ELR (cell line): ENCODE measurements at regions not wholly inside any gene's neighbourhood (a gene's known extent, or its start where the extent isn't known, plus 50 kb on each side); places are given as distances from the start of the nearest gene placed in this dataset.

ENCODE experiments used
- DNase-seq: peaks from one replicate; pipeline ENCODE4 v3.0.0-alpha.2; 2015; ENCODE audit warnings: low read depth

DNA sequence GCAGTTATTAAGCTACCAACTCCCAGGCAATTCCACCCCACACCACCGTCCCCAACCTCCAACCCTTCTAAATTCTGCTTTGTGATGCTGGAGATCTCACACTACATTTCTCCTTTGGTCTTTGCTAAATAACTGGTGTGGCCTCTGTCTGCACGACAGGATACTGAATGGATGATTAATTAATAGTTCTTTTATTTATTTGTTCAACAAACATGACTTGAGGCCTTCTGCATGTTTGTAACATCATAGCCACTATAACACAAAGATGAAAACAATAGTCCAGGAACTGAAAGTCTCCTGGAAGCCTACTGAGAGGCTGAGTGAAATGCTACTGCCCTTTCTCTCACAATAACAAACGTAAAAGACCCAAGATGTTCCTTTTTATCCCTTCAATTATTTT lies 609.5 kb upstream of the UBE2E2 start:
- DNase-seq = no peak

DNA sequence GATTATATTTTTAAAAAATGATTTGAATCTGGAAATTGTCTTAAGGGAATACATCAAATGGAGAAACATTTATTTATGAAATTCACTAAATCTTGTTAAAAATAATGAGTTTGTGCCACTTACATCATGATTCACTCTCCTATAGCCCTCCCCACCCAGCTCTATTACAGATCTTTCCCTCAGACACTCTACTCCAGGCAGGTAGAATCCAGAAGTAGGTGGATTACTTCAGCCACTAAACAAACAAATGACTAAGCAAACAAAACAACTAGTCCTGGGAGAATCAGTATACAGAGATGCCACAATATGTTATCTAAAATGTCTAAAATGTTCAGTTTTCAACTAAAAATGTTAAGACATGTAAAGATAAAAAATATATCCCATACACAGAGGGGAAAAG lies 608.1 kb upstream of the UBE2E2 start:
- no peak for DNase-seq

DNA sequence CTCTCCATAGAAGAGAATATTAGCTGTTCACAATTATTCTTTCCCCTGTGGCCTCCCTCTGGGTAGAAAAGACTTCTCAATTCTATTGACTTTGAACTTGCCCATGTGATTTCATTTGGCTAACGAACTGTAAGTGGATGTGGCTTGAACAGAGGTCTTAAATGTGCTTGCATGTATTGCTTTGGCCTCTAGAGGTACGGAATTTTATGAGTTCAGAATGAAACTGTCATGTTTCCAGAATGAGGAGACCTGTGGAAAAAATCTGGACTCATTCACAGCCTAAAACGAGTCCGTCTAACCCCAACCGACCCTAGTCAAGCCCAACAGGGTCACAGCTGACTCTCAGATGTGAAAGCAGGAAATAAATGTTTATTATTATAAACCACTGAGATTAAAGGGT lies 596.7 kb upstream of the UBE2E2 start:
- DNase-seq = no peak

DNA sequence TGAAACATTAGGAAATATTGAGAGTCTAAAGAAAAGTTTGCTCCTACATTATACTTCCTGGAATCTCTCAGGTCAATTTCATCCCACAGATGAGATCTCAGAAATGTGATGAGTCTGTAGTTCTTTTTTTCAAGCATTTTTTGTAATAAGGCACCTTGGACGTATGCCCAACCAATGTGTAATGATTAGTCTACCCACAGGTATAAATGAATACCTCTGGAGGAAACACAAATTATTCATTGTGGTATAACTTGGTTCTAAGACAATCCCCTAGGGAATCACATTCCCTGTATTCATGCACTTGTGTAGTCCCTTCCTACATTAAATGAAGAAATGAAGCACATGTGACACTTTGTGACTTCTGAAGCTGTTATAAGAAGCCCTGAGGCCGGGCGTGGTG lies 596.2 kb upstream of the UBE2E2 start:
- no peak for DNase-seq

DNA sequence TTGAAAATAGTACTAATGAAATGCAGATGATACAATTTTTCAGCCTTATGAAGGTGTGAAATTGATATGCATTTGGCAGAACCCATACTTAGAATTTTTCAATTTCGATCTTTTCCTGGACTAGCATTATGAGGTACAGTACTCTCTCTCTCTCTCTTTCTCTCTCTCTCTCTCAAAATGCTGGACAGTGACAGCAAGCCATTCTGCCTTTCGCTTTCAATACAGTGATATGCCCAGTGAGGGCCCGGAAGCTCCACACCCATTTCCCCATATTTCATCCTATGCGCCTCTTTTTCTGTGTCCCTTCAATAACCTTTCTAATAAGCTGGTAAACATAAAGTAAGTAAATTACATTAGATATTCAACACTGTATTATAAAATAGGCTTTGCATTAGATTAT lies 595.0 kb upstream of the UBE2E2 start:
- no peak for DNase-seq

DNA sequence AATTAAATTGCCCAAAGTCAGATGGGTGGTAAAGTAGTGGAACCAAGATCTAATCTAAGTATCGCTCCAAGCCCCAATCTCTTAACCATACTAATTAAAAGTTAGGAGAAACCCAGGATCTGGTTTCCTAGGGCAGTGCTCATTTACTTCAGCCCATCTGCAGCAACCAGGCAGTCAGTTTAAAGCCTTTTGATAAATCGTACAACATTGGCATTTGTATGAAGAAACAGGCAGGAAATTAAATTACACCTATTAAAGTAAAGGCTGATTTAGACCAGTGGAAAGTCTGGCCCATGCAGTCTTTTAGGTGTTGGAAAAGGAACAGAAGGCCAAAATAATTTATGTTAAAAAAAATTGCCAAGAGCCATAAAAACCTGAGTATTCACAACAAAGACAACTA lies 594.4 kb upstream of the UBE2E2 start:
- DNase-seq = no peak

DNA sequence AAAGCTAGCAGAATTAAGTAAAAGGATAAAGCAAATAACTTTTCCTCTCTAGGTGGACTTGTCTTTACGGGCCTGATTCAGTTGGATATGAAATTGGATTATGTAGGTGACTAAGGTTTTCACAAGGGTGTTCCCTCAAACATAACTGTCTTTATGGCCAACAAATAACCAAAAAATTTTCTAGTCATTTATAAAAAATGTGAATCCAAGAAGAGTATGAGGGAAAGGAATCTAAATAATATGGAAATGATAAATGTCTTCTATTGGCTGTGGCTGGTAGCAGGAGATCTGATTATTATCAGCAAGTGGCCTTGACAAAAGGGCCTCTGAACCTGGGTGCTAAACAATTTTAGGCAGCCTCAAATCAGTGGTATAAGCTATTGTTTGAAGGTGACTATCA lies 594.0 kb upstream of the UBE2E2 start:
- DNase-seq = peak; percentile 13

DNA sequence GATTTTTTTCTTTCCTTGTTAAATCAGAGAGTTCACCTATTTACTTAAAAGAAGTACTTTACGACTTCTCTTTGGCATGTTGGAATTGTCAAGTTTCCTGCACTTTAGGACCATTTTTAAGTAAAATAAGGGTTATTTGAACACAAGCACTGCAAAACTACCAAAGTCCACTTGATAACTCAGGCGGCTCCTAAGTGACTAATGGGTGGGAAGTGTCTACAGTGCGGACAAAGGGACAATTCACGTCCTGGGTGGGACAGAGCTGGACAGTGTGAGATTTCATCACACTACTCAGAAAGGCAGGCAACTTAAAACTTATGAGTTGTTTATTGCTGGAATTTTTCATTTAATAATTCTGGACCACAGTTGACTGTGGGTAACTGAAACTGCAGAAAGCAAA lies 590.2 kb upstream of the UBE2E2 start:
- no peak for DNase-seq

DNA sequence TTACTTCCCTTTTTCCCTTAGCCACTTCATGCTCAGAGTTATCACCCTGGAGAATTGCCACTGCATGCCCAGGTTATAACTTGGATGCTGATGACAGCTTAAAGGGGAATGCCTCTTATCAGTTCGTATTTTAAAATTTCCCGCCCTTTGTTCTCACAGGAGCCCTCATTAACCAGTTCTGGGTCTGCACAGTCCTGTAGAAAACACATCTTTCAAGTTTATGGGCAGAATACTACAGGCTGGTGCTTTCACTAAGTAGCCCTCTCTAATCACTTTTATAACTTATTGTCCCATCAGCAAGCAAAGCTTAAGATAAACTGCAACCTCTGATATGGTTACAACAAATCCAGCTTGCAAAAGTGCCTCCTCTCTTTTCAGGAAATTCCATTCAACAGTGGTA lies 587.3 kb upstream of the UBE2E2 start:
- no peak for DNase-seq

DNA sequence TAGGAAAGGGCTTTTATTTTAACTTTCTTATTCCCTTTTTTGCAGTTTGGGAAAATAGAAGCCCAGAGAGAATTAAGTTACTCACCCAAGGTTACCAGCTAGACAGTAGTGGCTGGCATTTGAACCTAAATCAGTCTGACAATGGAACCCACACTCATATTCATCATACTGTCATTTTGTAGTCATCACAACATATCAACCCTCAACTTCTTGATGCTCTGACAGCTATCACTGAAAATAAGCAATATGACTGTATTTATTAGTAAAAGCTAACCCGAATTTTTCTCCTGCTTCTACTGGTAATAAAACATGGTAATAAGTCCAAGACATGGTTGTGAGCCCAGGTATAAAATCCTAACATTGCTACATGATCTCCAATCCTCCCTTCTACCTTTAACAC lies 585.8 kb upstream of the UBE2E2 start:
- DNase-seq = no peak

DNA sequence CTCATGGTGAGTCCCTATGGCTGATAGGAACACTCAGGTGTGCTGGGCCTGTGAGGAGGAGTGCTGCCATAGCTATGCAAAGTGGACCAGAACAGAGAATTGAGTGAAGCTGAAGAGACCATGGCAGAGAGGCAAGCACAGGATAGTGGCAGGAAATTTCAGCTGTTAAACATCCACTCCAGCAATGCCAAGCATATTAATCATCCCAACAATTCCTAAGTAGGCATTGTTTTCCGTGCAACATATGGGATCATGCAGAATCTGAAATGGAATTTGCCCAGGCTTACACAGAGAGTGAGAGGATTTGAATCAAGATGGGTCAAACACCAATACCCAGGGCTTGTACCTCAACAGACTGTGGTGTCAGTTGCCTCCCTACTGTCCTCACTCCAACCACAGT lies 582.6 kb upstream of the UBE2E2 start:
- no peak for DNase-seq

DNA sequence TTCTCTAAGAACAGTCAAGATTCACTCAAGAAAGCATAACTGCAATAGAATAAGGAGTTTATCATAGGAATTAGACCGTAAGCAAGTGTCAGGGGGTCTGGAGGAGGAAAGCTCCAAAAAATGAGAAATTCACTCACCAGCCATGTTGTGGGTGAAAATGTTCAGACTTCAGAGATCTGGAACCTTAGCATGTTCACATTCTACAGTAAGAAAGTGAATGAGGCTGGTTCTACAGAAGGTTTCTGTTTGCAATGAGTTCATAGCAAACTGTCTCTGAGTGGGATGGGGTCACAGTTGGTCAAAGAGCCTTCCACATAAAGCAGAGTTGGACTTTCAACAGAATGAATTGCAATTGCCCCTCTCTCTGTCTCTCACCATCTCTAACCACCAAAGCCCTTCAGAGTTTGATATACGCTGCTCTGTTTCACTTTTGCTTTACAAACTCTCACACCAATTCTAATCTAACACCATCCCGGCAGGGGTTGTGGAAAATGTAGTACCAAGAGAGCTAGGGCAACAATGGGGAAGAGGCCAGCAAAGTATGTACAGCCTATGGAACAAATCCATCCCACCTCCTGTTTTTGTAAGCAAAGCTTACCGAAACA lies 581.8 kb upstream of the UBE2E2 start:
- no peak for DNase-seq

DNA sequence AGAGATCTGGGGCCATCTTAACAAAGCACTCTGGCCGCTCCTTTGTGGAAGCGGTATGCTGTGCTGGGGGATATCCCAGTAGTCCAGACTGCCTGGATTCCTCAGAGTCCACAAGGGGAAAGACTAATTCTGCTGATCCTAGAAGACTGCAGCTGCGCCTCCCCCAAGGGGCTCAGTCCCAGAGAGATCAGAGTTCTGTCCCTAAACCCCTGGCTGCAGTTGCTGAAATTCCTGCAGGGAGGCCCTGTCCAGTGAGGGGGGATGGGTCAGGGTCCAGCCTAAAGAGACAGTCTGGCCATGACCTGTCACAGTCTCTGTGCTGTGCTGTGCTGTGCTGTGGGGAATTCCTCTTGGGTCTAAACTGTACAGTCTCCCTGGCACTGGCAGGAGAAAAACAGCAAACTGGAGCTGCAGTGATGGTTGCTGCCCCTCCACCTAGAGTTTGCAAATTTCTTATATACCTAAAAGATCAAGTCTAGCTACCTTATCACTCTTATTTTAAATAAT lies 575.1 kb upstream of the UBE2E2 start:
- DNase-seq = no peak

DNA sequence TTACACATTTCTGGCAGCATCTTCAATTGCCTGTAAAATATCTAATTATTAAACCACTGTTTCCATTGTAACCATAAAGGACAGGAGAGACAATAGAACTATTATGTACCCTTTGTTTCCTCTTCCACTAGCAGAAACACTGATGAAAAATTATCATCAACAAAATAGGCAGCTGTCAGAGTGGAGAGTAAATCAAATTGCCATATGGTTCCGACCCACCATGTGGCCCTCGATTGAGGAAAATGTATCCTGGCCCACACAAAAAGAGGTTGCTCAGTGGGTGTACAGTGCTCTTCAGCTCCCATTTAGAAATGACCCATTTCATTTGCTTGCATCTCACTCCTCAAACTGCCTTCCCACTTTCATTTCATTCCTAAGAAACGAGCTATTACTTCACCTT lies 570.6 kb upstream of the UBE2E2 start:
- no peak for DNase-seq

DNA sequence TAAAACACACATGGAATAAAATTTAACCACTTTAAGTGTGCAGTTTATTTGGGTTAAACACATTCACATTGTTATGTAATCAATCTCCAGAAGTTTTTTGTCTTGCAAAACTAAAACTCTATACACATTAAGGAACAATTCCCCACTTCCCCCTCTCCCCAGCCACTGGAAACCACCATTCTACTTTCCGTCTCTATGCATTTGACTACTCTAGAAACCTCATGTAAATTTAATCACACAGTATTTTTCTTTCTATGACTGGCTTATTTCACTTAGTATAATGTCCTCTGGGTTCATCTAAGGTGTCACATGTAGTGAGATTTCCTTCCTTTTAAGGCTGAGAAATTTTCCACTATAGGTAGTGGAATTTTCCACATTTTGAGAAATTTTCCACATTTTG lies 568.7 kb upstream of the UBE2E2 start:
- no peak for DNase-seq

DNA sequence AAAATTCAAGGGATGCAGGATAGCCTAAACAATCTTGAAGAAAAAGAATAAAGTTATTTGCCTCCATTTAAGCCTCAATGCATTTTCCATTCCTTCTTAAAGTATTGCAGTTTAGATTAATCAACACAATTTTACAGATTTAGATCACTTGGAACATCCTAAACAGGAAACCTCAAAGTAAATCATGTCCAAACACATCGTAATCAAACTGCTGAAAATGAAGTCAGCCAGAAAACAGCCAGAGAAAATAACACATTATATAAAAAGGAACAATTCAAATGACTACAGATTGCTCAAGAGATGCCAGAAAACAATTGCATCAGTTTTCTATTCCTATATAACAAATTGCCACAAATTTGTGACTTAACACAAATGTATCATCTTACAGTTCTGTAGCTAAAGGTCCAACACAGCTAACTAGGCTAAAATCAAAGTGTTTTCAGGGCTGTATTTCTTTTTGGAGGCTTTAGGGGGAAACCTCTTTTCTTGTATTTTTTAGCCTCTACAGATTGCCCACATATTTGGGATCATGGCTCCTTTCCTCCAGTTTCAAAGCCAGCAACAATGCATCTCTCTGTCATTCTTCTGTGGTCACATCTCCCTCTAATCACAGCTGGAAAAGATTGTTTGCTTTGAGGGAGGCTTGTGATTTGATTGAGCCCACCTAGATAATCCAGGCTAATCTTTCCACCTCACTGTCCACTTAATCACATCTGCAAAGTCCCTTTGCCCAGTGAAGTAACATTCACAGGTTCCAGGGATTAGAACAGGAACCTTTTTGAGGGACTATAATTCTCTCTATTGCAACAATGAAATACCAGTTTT lies 543.3 kb upstream of the UBE2E2 start:
- DNase-seq = no peak

DNA sequence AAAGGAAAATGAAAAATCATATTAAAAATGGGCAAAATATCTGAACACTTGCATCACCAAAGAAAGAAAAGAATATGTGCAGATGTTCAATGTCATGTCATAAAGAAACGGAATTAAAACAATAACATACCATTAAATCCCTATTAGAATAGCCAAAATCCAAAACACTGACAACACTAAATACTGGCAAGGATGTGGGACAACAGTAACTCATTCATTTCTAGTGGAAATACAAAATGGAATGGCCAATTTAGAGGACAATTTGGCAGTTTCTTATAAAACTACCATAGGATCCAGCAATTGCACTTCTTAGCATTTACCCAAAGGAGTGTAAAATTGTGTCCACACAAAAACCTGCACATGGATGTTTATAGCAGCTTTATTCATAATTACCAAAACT lies 542.5 kb upstream of the UBE2E2 start:
- no peak for DNase-seq

DNA sequence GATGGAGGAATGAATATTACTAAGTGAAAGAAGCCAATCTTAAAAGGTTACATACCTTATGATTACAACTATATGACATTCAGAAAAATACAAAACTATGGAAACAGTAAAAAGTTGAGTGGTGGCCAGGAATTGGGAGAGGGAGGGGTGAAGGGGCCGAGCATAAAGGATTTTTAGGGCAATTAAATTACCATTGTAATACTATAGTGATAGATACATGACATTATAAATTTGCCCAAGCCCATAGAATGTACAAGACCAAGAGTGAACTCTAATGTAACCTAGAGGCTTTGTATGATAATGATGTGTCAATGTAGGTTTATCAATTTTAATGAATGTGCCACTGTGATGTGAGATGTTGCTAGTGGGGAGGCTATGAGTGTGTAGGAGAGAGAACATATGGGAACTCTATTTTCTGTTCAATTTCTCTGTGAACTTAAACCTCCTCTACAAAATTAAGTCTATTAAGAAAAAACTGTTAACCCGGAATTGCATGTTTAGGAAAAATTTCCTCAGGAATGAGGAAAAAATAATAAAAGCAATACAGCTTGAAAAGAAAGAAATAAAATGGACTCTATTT lies 541.9 kb upstream of the UBE2E2 start:
- DNase-seq = no peak

DNA sequence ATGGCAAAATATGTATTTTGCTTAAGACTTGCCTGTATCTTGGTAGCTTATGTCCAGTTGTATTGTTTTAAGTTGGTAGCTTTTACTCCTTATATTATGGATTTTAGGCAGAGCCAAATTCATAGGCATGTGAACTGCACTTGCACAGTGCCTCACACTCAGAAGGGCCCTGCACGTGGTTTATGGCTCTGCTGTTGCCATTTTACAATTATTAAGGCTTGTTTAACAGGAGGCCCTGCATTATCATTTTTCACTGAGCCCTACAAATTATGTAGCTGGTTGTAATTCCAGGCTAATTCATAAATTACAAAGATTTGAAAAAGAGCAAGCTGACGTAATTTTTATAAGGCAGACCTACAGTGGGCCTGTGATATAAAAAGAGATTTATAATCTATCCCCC lies 537.6 kb upstream of the UBE2E2 start:
- no peak for DNase-seq

DNA sequence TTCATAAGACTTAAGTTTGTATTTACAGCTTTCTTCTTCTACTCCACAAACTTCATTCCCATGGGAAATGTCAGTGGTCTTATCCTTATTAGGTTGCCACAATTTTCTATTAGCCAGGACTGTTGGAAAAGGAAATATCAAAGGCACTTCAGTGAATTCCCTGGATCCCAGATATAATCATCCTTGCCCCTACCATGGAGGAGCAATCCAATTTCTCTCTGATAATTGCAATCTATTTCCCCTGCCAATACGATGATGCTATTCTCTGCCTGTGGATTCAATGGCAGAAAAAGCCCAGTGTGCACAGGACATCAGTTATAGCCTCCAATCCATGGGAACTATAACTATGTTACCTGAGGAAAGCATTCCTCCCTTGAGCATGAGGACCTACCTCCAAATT lies 536.4 kb upstream of the UBE2E2 start:
- DNase-seq = no peak

DNA sequence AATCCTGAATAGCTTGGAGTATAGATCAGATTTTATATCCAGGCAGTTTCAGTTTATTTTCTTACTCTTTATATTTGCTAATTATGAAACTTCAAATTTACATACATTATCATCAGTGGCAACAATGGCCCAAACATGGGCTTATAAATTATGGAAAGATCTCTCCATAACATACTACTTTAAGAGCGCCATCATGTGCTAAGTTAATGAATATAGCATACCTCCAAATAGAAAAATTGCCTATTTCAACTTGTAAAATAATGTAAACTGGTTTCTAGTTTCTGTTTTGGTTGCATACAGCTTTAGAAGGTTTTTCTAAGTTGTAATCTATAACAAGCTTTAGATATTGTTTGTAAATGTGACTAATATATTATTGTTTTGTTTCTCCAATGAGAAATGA lies 531.3 kb upstream of the UBE2E2 start:
- DNase-seq = no peak

DNA sequence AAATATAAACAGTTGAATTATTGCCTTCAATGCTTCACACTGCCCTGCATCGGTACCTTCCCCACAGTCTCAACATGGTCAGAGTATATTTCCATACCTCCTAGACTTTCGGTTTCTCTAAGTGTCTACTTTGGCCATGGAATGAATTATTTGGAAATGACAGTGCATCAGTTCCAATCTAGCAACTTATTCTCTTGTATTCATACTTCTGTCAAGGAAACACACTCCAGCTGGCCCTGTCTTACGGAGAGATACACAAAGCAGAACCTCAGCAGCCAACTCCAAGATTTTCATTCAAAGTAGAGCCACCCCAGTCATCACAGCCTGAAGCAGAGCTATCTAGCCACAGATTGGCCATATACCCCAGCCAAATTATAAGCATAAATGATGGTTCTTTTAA lies 518.4 kb upstream of the UBE2E2 start:
- no peak for DNase-seq

DNA sequence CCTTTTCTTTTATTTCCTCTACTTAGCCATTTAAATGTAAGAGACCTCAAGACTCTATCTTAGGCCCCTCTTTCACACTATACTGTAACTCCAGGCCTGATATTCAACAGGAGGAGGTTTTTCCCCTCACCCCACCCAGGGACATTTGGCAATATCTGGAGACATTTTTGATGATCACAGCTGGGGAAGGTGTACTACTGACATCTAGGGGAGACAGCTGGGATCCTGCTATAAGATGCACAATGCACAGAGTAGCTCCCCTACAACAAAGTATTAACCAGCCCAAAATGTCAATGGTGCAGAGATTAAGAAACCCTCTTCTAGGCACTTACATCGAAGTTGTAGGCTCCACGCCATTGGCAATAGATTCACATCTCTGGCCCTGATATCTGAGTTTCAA lies 517.5 kb upstream of the UBE2E2 start:
- peak; percentile 1 for DNase-seq

DNA sequence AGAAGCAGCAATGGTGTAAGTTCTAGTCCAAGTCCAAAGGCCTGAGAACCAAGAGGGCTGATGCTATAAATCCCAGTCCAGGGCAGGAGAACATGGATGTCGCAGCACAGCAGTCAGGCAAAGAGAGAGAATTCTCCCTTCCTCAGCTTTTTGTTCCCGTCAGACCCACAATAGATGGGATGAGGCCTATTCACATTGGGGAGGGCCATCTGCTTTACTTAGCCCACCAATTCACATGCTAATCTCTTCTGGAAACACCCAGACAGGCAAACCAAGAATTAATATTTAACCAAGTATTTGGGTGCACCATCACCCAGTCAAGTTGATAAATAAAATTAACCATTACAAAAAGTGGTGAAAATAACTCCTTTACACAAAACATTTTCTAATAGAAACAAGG lies 511.7 kb upstream of the UBE2E2 start:
- DNase-seq = no peak
